ENCODE measurements at regions not wholly inside any gene's neighbourhood (a gene's known extent, or its start where the extent isn't known, plus 50 kb on each side); places are given as distances from the start of the nearest gene placed in this dataset.
"Not testable (repeated sequence)": the region's sequence is repeated elsewhere in the genome, so short reads cannot be mapped to it uniquely, and the experiment has no call there.

DNA sequence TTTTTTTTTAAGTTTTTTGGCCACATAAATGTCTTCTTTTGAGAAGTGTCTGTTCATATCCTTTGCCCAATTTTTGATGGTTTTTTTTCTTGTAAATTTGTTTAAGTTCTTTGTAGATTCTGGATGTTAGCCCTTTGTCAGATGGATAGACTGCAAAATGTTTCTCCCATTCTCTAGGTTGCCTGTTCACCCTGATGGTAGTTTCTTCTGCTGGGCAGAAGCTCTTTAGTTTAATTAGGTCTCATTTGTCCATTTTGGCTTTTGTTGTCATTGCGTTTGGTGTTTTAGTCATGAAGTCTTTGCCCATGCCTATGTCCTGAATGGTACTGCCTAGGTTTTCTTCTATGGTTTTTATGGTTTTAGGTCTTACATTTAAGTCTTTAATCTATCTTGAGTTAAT, 320.9 kb upstream of the SETBP1 start:
- not testable (repeated sequence) for TF ChIP-seq CTCF (IDR thresholded peaks at IDR 0.05; ENCODE audit: low read depth, low read length); POLR2A (IDR thresholded peaks at IDR 0.05; ENCODE audit: extremely low read depth, insufficient read length)
- TF ChIP-seq, protein P1, sequence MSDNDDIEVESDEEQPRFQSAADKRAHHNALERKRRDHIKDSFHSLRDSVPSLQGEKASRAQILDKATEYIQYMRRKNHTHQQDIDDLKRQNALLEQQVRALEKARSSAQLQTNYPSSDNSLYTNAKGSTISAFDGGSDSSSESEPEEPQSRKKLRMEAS (IDR thresholded peaks at IDR 0.05; ENCODE audit: low read depth, low read length), result not testable (repeated sequence)
